Bronchial epithelial cell (primary cell): ENCODE measurements at regions not wholly inside any gene's neighbourhood (a gene's known extent, or its start where the extent isn't known, plus 50 kb on each side); places are given as distances from the start of the nearest gene placed in this dataset.

Source experiments
- DNase-seq: peaks from one replicate; pipeline ENCODE4 v3.0.0-alpha.2; 2010; ENCODE audit warnings: low read depth
- FAIRE-seq: peaks from 2 replicates; lab custom pipeline; 2011; peaks lifted over from hg19 to GRCh38; lab: Jason Lieb, UNC
- H3K27me3 ChIP-seq: 2 replicates; pipeline ENCODE4 v1.5.1; 2011; ENCODE audit warnings: low read length; ENCODE audit not compliant: control insufficient read depth, insufficient read depth
- H3K36me3 ChIP-seq: 2 replicates; pipeline ENCODE4 v1.5.1; 2011; ENCODE audit warnings: low read length; ENCODE audit not compliant: control insufficient read depth, insufficient read depth
- H3K4me3 ChIP-seq: 2 replicates; pipeline ENCODE4 v1.5.1; 2011; ENCODE audit warnings: mild to moderate bottlenecking, low read depth, low read length, control low read depth
- TF ChIP-seq, protein P1 (sequence below): IDR thresholded peaks from 2 replicates; pipeline ENCODE4 v1.5.1; 2011; ENCODE audit warnings: mild to moderate bottlenecking, moderate library complexity, low read length, control low read depth, inconsistent platforms; ENCODE audit not compliant: insufficient read depth, severe bottlenecking

GRCh38 chr9:14428781-14429230 is 114.9 kb upstream of the NFIB start:
- peak; percentile 41 for DNase-seq
- Histone ChIP-seq H3K27me3 (no peaks in the 10 kb centered on the region), H3K36me3 (no peaks in the 10 kb centered on the region), H3K4me3 (no peak overlapping the region)
- peak; percentile 52 for FAIRE-seq
- TF ChIP-seq, protein P1, sequence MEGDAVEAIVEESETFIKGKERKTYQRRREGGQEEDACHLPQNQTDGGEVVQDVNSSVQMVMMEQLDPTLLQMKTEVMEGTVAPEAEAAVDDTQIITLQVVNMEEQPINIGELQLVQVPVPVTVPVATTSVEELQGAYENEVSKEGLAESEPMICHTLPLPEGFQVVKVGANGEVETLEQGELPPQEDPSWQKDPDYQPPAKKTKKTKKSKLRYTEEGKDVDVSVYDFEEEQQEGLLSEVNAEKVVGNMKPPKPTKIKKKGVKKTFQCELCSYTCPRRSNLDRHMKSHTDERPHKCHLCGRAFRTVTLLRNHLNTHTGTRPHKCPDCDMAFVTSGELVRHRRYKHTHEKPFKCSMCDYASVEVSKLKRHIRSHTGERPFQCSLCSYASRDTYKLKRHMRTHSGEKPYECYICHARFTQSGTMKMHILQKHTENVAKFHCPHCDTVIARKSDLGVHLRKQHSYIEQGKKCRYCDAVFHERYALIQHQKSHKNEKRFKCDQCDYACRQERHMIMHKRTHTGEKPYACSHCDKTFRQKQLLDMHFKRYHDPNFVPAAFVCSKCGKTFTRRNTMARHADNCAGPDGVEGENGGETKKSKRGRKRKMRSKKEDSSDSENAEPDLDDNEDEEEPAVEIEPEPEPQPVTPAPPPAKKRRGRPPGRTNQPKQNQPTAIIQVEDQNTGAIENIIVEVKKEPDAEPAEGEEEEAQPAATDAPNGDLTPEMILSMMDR: peak; percentile 81

DNA sequence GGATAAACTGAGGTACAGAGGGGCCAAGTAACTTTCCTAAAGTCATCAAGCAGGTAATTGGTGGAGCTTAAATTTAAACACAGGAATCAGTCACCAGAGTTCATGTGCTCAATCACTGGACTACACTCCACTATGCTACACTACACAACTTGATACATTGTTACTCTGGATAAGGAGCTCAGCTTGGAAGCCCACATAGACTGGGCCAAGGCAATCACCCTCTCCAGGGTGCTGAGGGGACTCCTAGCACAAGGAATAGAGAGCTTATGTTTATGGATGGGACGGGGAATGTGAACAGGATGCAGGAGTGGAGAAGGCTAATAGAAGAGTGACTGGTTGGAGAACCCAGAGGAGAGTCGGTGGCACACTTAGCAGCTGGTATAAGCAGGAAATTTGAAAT is 113.5 kb upstream of the NFIB start:
- H3K36me3 ChIP-seq: no peaks in the 10 kb centered on the region
- TF ChIP-seq, protein P1: no peak
- FAIRE-seq (no peak), DNase-seq (no peak)
- no peak overlapping the region for H3K4me3 ChIP-seq
- H3K27me3 ChIP-seq: no peaks in the 10 kb centered on the region

- H3K4me3 ChIP-seq: no peak overlapping the region
- no peaks in the 10 kb centered on the region for H3K36me3 ChIP-seq
- peak; percentile 40 for FAIRE-seq
- no peak for DNase-seq
- TF ChIP-seq, protein P1: no peak
- H3K27me3 ChIP-seq: no peaks in the 10 kb centered on the region
Measured at GRCh38 chr9:14424983-14425382, 111.0 kb upstream of the NFIB start.

DNA sequence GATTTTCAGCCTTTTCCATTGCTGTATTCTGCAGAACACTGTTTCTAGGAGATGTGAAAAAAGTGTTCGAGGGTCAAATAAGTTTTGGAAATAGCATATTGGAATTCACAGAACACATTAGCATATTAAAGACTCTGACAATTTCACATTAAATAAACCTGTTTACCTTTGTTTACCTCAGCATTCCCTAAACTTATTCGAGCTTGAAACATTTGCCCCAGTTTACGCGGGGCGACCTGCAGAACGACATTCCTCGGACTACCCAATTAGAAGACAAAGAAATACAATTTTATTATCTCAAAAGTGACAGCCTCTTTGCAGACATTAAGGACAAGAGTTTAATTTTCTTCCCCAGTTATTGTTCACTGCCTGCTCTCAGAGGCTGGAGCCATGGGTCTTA is 110.3 kb upstream of the NFIB start:
- DNase-seq (no peak), FAIRE-seq (no peak)
- H3K36me3 ChIP-seq: no peaks in the 10 kb centered on the region
- H3K4me3 ChIP-seq: no peak overlapping the region
- no peaks in the 10 kb centered on the region for H3K27me3 ChIP-seq
- TF ChIP-seq, protein P1: no peak

DNA sequence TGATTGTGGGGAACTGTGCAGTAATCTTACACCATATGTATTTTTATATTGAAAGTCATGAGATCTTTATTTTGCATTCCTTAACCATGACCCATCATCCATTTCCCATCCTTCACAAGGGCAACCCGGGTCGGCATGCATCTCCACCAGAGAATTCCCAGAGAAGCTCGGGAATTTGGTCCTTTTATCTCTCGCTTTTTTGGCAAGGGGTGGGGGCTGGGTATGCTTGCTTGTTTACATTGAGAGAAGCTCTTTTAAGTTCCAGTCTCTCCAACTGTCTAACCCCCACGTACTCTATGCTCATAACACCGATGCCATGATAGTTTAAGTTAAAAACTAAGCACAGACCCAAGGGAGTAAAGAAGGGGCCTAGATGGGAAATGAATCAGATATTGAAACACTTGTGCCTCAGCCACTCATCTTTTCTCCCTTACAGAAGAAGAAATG is 109.9 kb upstream of the NFIB start:
- DNase-seq (peak; percentile 38), FAIRE-seq (no peak)
- TF ChIP-seq, protein P1: no peak
- Histone ChIP-seq H3K4me3 (no peak overlapping the region), H3K36me3 (no peaks in the 10 kb centered on the region), H3K27me3 (no peaks in the 10 kb centered on the region)

GRCh38 chr9:14421291-14421690 is 107.3 kb upstream of the NFIB start:
- TF ChIP-seq, protein P1: no peak
- FAIRE-seq (no peak), DNase-seq (no peak)
- Histone ChIP-seq H3K4me3 (no peak overlapping the region), H3K27me3 (no peaks in the 10 kb centered on the region), H3K36me3 (no peaks in the 10 kb centered on the region)
